ENCODE measurements at regions not wholly inside any gene's neighbourhood (a gene's known extent, or its start where the extent isn't known, plus 50 kb on each side); places are given as distances from the start of the nearest gene placed in this dataset.
"Not testable (repeated sequence)": the region's sequence is repeated elsewhere in the genome, so short reads cannot be mapped to it uniquely, and the experiment has no call there.

DNA sequence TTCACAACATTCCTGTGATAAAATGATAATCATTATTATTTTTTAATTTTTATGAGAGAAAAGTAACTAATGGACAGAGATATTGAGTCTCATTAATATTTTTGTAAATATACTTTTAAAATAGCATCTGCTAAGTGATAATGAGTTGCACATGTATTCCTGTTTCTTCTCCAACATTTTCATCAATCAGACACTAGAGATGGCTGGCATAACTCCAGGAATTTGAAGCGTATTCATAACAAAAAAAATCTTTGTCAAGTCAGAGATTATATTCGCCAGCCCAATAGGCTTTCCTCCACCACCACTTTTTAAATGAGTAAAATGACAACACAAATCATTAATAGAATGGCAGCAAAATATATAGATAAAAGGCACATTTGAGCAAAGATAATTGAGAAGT, 524.0 kb upstream of the KCND2 start:
- DNase-seq: no peak

DNA sequence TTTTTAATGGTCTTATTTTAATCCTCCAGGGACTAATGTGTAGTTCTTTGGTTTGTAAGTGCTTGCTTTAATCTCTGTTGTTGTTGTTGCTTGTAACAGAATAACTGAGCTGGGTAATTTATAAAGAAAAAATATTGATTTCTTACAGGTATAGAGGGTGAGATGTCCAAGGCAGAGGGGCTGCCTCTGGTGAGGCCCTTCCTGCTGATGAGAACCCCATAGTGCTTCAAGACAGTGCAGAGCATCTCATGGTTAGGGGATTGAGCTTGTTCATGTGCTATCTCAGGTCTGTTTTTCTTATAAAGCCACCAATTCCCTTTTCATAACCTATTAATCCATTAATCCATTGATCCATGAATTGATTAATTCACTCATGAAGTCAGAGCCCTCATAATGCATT, 516.3 kb upstream of the KCND2 start:
- DNase-seq: no peak

DNA sequence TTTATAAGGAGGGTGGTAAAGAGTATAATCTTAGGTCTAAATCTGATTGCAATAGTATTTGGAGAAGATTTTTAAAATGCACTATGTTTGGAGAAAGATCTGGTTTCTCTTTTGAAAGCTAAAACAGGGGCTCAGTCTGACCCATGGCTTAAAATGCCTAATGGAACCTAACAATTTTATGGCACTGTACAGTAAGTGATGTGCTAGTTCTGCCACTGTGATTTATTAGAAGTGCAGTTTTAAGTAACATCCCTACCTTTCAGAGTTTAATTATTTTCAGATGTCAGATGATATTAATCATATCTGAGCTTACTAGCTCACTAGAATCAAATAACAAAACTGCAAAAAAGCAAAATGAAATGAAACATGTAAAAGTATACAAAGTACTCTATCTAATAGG, 514.7 kb upstream of the KCND2 start:
- no peak for DNase-seq

DNA sequence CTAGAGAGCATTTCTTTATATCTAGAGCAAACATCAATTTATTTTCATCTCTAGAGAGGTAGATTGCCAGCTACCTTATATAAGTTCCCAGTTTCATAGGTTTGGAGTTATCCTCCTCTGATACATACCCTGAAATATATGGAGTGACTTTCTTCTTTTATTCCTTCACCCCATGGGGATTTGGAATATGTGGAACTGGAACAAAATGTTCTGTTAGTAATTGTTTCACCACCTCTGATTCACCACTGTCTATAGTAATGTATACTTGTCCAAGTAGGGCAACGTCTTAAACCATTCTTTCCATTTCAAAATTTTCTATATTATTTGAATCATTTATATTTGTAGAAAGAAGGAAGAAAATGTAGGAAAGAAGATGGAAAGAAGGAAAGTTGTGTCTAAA, 511.2 kb upstream of the KCND2 start:
- DNase-seq: no peak

DNA sequence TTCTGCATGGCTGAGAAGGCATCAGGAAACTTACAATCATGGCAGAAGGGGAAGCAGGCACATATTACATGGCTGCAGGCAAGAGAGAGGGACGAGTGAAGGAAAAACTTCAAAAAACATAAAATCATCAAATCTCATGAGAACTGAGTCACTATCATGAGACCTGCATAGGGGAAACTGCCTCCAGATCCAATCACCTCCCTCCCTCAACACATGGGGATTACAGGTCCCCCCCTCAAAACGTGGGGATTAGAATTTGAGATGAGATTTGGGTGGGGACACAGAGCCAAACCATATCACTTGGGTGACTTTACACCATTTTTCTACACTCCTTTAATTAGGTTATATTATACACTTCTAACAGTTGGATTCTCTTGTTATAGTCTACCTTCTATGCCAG, 490.7 kb upstream of the KCND2 start:
- no peak for DNase-seq

DNA sequence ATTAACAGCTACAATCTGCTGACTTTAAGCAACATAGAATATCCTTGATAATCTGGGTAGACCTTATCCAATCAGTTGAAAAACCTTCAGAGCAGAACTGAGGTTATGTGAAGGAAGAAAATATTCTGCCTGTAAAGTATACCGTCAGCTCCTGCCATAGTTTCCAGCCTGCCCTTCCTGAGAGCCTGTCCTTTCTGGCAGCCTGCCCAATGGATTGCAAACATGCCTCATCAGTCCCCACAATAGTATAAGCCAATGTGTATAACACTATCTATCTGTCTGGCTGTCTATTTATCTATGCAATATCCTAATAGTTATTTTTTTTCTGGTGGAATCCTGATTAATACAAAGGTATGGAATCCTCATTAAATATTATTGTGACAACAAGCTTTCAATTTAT, 489.2 kb upstream of the KCND2 start:
- DNase-seq: no peak

DNA sequence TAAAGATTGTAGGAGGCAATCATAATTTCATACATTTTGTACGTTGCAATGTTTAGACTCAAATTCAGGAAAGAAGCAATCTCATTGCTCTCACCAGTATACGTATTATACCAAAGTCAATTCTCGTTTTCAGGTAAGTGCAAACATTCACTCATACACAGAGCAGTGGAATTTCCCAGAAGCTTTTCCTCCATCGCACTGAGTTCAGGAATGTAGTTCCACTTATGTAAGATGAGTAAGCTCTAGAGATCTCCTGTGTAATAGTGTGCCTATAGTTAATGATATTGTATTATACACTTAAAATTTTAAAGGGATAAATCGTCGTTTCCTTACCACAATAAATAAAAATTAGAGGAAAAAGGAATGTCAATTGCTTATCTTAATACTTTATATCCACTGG, 470.8 kb upstream of the KCND2 start:
- no peak for DNase-seq

DNA sequence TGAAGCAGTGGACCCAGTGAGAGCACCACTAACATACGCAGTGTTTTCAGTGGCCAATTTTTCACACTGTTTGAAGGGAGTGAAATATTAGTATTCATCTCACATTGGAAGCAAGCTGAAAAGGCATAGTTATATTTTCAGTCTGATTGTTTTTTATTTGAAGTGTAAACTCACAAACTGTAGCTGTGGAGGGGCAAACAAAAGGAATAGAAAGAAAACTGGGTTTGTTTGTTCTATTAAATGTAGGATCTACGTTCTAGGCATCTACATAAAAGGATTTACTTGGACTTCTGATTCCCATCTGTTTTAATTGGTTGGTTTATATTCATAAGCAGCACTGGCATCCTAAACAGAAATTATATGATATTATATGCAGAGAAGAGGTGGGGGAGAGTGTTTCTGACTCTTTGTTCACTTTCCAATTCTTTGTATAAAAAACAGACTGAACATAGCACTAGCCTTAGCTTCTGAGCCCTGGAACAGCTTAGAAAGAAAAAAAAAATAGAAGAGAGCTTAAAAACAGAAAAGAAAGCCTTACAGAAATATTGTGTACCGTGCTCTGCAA, 447.8 kb upstream of the KCND2 start:
- DNase-seq: no peak

DNA sequence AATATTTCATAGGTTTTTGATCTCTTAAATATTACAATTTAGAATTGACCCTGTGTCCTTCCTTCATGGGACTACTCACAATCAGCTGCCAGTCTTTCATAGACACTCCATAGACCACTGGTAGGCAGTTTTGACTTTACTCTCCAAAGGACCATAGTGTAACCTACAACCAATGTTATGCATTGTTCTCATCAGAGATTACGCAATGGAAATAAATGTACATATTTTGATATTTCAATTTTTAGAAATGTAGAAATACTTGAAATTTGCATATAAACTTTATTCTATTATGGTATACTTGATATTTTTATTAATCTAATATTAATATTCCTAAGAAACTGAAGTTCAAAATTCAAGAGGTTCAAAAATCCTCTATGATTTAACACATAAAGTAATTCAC, 446.4 kb upstream of the KCND2 start:
- no peak for DNase-seq

DNA sequence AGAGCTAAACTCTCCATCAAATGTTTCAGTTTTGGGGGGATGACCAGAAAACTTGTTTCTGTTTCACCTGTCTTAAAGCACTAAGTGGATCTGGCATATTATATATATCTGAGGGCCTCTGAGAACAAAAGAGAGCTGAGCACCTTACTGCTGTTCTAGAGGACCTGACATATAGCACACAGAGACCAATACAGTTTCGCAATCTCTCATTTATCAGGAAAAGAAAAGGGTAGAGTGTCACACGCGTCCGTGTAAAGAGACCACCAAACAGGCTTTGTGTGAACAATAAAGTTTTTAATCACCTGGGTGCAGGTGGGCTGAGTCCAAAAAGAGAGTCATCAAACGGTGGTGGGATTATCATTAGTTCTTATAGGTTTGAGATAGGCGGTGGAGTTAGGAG, 434.5 kb upstream of the KCND2 start:
- DNase-seq: no peak

DNA sequence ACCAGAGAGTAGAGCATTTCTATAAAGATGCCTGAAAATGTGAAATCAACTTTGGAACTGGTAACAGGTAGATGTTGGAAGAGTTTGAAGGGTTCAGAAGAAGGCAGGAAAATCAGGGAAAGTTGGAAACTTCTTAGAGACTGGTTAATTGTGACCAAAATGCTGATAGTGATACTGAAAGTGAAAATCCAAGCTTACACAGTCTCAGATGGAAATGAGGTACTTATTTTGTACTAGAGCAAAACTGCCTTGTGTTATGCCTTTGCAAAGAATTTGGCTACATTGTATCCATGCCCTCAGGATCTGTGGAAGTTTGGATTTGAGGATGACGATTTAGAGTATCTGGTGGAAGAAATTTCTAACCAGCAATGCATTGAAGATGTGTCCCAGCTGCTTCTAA, 430.6 kb upstream of the KCND2 start:
- DNase-seq: no peak

DNA sequence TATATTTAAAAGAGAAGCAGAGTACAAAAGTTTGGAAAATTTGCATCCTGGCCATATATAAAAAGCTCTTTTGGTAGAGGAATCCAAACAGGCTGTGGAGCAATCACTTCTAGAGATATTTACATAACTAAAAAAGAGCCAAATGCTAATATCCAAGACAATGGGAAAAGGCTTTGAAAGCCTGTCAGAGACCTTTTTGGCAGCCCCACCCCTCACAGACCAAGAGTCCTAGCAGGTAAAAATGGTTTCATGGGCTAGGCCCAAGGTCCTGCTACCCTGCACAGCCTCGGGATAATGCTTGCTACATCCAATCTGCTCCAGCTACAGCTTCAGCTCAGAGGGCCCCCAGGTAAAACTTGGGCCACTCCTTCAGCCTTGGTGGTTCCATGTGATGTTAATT, 430.2 kb upstream of the KCND2 start:
- DNase-seq: no peak

DNA sequence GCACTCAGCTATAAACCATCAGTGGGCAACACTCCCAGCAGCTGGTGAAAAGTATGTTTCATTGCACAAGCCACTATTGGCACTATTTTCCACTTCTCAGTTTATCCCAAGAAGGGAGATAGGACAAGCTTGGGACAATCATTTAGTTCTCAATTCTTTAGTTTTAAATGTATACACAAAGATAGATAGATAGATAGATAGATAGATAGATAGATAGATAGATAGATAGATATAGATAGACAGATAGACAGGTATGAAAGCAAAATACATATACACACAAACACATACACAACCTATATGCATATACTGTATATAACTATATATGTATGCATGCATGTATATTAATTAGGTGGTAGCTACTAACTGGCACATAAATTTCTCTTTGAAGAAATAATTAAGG, 411.6 kb upstream of the KCND2 start:
- DNase-seq: no peak

DNA sequence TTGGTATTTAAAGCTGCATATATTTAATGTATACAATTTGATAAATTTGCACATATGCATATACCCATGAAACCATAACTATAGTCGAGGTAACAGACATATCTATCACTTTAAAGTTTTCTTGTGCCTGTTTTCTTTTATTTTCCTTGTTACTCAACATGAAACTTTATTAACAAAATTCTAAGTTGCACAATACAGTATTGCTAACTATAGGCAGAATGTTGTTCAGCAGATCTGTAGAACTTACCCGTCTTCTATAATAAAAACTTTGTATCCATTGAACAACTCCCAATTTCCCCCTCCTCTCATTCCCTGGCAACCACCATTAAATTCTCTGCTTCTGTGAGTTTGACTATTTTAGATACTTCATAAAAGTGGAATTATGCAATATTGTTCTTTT, 404.6 kb upstream of the KCND2 start:
- no peak for DNase-seq

DNA sequence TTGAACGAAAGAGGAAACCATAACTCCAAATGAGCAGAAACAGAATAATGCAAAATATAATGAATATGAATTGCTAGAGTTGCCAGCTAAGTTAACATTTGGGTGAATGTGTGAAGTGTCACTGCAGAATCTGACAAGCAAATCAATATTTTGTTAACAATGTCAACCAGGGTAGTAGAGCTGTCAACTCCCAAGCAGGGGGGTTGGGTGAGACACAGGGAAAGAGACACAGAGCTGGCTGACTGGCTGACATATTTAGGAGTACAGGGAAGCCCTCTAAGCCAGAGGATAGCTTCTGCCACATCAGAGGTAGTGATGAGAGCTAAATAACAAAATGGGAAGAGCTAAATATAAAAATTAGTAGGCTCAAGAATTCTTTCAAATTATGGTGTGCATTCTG, 393.1 kb upstream of the KCND2 start:
- no peak for DNase-seq

DNA sequence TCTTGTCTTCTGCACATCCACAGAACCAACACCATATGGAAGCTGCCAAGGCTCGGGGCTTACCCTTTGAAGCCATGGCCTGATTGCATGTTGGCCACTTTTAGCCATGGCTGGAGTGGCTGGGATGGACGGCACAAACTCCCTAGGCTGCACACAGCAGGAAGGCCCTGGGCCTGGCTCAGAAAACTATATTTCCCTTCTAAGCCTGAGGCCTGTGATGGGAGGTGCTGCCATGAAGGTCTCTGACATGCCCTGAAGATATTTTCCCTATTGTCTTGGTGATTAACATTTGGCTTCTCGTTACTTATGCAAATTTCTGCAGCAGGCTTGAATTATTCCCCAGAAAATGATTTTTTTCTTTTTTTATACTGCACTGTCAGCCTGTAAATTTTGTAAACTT, 387.0 kb upstream of the KCND2 start:
- no peak for DNase-seq

DNA sequence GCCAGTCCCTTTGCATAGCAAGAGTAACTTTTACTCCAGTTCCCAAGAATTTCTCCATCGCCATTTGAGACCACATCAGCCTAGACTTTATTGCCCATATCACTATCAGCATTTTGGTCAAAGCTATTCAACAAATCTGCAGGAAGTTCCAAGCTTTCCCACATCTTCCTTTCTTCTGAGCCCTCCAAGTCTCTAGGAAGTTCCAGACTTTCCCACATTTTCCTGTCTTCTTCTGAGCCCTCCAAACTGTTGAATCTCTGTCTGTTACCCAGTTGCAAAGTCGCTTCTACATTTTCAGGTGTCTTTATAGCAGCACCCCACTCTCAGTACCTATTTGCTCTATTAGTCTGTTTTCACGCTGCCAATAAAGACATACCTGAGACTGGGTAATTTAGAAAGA, 386.4 kb upstream of the KCND2 start:
- not testable (repeated sequence) for DNase-seq

DNA sequence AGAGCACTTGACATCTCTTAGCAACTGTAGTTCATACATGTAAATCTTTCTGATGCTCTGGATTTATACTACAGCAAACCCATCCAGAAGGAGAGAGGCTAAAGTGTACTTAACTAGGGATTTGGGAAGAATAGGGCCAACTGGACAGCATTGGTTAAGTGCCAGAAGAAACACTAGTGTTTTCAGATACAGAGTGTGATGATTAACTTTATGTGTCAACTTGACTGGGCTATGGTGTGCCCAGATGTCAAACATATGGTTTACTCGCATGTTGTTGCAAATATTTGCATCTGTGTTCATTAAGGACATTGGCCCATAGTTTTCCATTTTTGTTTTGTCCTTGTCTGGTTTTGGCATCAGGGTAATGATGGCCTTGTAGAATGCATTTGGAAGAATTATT, 384.7 kb upstream of the KCND2 start:
- no peak for DNase-seq

DNA sequence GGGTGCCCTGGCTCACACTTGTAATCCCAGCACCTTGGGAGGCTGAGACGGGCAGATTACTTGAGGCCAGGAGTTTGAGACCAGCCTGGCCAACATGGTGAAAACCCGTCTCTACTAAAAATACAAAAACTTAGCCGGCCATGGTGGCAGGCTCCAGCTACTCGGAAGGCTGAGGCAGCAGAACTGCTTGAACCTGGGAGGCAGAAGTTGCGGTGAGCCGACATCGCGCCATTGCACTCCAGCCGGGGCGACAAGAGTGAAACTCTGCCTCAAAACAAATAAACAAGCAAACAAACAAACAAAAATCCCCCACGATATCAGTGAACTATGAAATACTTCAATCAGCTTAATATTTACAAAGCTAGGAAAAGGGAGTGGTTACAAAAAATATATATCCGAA, 382.3 kb upstream of the KCND2 start:
- no peak for DNase-seq

DNA sequence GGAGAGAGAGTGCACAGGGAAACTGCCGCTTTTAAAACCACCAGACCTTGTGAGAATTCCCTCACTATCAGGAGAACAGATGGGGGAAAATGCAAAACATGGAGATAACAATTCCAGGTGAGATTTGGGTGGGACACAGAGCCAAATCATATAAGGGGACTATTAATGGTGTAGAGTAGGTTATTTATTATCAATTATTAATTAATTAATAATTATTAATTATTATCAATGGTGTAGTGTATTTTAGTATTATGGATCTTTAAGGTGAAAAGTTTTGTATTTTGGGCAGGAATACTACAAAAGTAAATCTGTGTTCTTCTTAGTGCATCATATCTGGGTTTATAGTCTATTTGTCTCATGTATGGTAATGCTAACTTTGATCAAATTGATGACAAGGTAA, 377.7 kb upstream of the KCND2 start:
- DNase-seq: no peak

DNA sequence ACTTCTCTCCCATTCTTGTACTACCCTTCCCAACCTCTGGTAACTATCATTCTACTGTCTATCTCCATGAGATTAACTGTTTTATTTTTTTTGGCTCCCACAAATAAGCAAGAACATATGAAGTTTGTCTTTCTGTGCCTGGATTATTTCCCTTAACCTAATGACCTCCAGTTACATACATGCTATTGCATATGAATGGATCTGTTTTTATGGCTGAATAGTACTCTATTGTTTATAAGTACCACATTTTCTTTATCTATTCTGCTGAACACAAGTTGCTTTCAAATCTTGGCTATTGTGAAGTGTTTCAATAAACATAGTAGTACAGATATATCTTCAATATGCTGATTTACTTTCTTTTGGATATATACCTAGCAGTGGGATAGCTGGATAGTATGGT, 376.6 kb upstream of the KCND2 start:
- DNase-seq: no peak

DNA sequence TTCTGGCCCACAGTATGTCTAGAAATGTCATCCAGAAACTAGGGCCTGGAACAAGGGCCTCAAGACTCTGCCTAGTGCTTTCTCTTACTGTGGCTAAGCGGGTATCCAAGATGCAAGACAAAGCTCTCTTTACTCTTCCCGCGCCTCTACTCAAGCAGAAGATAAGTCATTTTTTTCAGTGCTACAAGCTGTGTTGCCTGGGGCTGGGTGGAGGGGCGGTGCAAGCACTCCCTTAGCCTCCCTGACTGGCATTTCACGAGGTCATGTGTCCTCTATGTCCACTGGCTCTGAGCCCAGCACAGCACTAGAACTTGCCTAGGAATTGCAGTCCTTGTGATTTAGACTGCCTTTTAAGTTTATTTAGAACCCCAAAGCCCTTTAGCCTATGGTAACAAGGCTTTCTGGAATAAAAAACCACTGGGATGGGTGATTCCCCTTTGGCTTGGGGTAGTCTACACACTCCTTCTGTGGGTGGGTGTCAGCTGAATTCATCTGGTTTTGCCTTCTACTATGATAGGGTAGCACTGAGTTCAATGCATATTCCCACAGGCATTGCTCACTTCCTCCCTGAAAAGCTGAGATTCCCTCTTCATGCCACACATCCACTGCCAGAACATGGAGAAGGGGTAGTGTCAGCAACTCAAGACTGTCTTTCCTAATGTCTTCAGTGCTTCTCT, 371.8 kb upstream of the KCND2 start:
- DNase-seq: no peak

DNA sequence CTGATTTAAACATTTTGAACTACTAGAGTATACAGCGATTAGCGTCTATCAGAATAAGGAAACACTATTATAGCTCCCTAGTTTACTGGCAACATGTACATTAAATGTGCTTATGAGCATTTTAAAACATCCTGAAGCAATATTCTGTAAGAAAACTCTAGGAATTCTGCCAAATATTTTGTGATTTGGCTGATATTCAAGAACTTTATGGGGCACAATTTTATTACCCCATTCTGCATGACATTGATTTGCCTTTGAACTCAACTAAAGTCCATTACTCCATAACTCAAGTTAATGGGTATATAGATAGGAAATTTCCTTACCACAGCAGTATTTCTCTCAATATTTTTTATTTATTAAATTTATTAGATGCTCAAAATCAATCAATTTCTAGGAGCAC, 369.9 kb upstream of the KCND2 start:
- DNase-seq: no peak

DNA sequence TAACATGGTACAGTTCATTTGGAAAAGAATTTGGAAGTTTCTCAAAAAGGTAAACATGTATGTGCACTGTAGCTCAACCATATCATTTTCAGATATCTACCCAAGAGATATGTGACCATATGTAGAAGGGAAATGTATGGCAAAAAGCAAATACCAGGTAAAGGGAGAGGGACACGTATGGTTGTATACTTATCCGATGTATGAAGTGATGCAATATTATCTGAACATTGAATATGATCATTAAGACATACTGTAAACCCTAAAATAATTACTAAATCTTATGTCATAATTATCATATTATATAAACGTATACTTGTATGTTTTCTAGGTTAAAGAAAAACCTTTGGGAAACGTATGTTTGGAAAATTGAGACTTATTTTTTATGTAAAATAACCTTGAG, 367.5 kb upstream of the KCND2 start:
- DNase-seq: no peak

DNA sequence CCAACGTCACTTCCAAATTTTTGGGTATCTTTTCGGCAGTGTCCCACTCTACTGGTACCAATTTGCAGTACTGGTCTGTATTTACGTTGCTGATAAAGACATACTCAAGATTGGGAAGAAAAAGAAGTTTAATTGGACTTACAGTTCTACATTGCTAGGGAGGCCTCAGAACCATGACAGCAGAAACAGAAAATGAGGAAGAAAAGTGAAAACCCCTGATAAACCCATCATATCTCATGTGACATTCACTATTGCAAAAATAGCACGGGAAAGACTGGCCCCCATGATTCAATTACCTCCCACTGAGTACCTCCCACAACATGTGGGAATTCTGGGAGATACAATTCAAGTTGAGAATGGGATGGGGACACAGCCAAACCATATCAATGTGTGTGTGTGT, 364.0 kb upstream of the KCND2 start:
- no peak for DNase-seq

DNA sequence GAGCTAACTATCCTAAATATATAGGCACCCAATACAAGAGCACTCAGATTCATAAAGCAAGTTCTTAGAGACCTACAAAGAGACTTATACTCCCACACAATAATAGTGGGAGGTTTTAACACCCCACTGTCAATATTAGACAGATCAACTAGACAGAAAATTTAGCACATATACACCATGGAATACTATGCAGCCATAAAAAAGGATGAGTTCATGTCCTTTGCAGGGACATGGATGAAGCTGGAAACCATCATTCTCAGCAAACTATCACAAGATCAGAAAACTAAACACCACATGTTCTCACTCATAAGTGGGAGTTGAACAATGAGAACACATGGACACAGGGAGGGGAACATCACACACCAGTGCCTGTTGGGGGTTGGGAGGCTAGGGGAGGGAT, 358.9 kb upstream of the KCND2 start:
- DNase-seq: not testable (repeated sequence)

Measured in left hindlimb (tissue), 1 donor.